ENCODE measurements at regions not wholly inside any gene's neighbourhood (a gene's known extent, or its start where the extent isn't known, plus 50 kb on each side); places are given as distances from the start of the nearest gene placed in this dataset.

GRCh38 chr15:46409841-46410301 is 775.0 kb downstream of the SQOR start (continued):
- TF ChIP-seq HINFP (CRISPR knock-in tag; IDR thresholded peaks at IDR 0.05; ENCODE audit: low read depth) = no peak
- no peak for TF ChIP-seq ZFX (CRISPR knock-in tag; IDR thresholded peaks at IDR 0.05; ENCODE audit: low read depth)
- TF ChIP-seq ZMAT5 (CRISPR knock-in tag; IDR thresholded peaks at IDR 0.05; ENCODE audit: borderline replicate concordance, low read depth) = no peak

DNA sequence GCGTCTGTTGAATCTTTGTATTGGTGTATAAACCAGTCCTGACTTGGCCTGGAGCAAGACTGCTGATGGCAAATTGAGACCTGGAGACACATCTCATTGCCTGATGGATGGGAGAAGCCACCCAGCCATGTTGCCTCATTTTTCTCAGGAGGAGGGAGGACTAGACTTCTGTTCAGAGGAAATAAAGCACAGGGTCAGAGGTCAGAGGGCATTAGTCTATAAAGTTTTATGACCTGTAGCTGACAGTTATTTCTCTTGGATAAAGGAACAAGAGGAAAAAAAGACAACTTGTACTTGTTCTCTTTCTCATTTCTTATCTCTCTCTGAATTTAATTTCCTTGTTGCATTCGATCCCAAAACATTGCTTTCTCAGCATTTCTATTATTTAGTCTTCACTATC is 775.9 kb downstream of the SQOR start:
- Histone ChIP-seq H4K20me1 (ENCODE audit: insufficient read depth, low read length) (no peaks in the 10 kb centered on the region), H3K27me3 (ENCODE audit: control insufficient read depth in 1 of 2, insufficient read depth in 2 of 2, low read length in 2 of 2) (no peaks in the 10 kb centered on the region), H3K9me3 (ENCODE audit: low read length) (peaks cover 85% of the 10 kb centered on the region), H3K4me1 (ENCODE audit: insufficient read depth, low read length) (no peaks in the 10 kb centered on the region), H3K36me3 (replicated peaks in 1 of 2; ENCODE audit: control insufficient read depth in 1 of 2, insufficient read depth in 2 of 2, low read length in 2 of 2) (no peaks in the 10 kb centered on the region), H3K4me2 (ENCODE audit: low read depth, low read length) (no peak overlapping the region), H3K27ac (ENCODE audit: extremely low read length, insufficient read depth, low read length) (no peak overlapping the region), H2AFZ (ENCODE audit: low read length) (no peak overlapping the region), H3K4me3 (replicated peaks in 1 of 3; ENCODE audit: insufficient read depth in 1 of 3, low read depth in 2 of 3, low read length in 3 of 3) (no peak overlapping the region), H3K9ac (ENCODE audit: insufficient read depth, low read depth, low read length) (no peak overlapping the region), H3K79me2 (ENCODE audit: insufficient read depth, low read length) (no peaks in the 10 kb centered on the region)
- no peak for TF ChIP-seq TFDP1 (CRISPR knock-in tag; IDR thresholded peaks at IDR 0.05; ENCODE audit: borderline replicate concordance)
- no peak for TF ChIP-seq HOXA3 (CRISPR knock-in tag; IDR thresholded peaks at IDR 0.05)
- TF ChIP-seq, protein P1, sequence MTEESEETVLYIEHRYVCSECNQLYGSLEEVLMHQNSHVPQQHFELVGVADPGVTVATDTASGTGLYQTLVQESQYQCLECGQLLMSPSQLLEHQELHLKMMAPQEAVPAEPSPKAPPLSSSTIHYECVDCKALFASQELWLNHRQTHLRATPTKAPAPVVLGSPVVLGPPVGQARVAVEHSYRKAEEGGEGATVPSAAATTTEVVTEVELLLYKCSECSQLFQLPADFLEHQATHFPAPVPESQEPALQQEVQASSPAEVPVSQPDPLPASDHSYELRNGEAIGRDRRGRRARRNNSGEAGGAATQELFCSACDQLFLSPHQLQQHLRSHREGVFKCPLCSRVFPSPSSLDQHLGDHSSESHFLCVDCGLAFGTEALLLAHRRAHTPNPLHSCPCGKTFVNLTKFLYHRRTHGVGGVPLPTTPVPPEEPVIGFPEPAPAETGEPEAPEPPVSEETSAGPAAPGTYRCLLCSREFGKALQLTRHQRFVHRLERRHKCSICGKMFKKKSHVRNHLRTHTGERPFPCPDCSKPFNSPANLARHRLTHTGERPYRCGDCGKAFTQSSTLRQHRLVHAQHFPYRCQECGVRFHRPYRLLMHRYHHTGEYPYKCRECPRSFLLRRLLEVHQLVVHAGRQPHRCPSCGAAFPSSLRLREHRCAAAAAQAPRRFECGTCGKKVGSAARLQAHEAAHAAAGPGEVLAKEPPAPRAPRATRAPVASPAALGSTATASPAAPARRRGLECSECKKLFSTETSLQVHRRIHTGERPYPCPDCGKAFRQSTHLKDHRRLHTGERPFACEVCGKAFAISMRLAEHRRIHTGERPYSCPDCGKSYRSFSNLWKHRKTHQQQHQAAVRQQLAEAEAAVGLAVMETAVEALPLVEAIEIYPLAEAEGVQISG (CRISPR knock-in tag; IDR thresholded peaks at IDR 0.05) = no peak
- TF ChIP-seq, protein P2, sequence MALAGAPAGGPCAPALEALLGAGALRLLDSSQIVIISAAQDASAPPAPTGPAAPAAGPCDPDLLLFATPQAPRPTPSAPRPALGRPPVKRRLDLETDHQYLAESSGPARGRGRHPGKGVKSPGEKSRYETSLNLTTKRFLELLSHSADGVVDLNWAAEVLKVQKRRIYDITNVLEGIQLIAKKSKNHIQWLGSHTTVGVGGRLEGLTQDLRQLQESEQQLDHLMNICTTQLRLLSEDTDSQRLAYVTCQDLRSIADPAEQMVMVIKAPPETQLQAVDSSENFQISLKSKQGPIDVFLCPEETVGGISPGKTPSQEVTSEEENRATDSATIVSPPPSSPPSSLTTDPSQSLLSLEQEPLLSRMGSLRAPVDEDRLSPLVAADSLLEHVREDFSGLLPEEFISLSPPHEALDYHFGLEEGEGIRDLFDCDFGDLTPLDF (CRISPR knock-in tag; IDR thresholded peaks at IDR 0.05) = no peak
- BruUV-seq (replicated peaks) = no TSS peak
- WGBS (ENCODE audit: low lambda C conversion rate) = 2% methylated on average over 2 of the region's 2 CpGs
- ATAC-seq (no peak), DNase-seq (ENCODE audit: low spot score) (no peak), FAIRE-seq (no peak)
- in situ Hi-C loops (cut with HindIII; ENCODE audit: extremely low pct_ligation_motif_present, low pct_unique_long_range_greater_than_20kb) (no loop called here), intact Hi-C loops (cut with micrococcal nuclease; ENCODE audit: unreplicated experiment) (no loop called here)
- ChIA-PET POLR2A (no interaction called here), CTCF (ENCODE audit: low intra/inter-chr PET ratio, low total read pairs) (no interaction called here)
